Upper lobe of left lung (tissue), 6 donors: ENCODE measurements at regions not wholly inside any gene's neighbourhood (a gene's known extent, or its start where the extent isn't known, plus 50 kb on each side); places are given as distances from the start of the nearest gene placed in this dataset.
A peak's percentile ranks its signal among the peaks of the same experiment; 100 is the strongest.

Experiments
- ATAC-seq, 2 donors: fragments of 200-7000 bp; cut with Tn5 transposase; one replicate each; pipeline ENCODE4 v1.9.1; 2022; ENCODE audit warnings: mild to moderate bottlenecking in 2 of 2, moderate library complexity in 2 of 2; ENCODE audit not compliant: low FRiP score in 2 of 2
- DNase-seq, 2 donors: peaks; one replicate each; pipeline ENCODE4 v3.0.0-alpha.2; 2019 to 2020
- H3K27ac ChIP-seq, 4 donors: fragments of 200-600 bp; sonication (generic); one replicate each; pipeline ENCODE4 v1.5.1; 2016 to 2019
- H3K27me3 ChIP-seq, 4 donors: fragments of 200-600 bp; sonication (generic); one replicate each; pipeline ENCODE4 v1.5.1; 2017 to 2019
- H3K36me3 ChIP-seq, 4 donors: fragments of 200-600 bp; sonication (generic); one replicate each; pipeline ENCODE4 v1.5.1; 2016 to 2019
- H3K4me1 ChIP-seq, 4 donors: fragments of 200-600 bp; sonication (generic); one replicate each; pipeline ENCODE4 v1.5.1; 2018 to 2019
- H3K4me3 ChIP-seq, 4 donors: fragments of 200-600 bp; sonication (generic); one replicate each; pipeline ENCODE4 v1.5.1; 2017 to 2019; ENCODE audit warnings: mild to moderate bottlenecking in 2 of 4, moderate library complexity in 1 of 4
- H3K9me3 ChIP-seq, 4 donors: fragments of 200-600 bp; sonication (generic); one replicate each; pipeline ENCODE4 v1.5.1; 2018 to 2019
- CTCF ChIP-seq, 6 experiments: fragments of 450-650 bp in 4 of 6; fragments of 200-600 bp in 2 of 6; sonication (generic) in 2 of 6; IDR thresholded peaks; one replicate each; pipeline ENCODE4 v1.5.1; 2016 to 2019; ENCODE audit warnings: antibody characterized with exemption in 6 of 6
- EP300 ChIP-seq, 4 donors: sonication (generic); formaldehyde crosslinking; IDR thresholded peaks; one replicate each; pipeline ENCODE4 v1.5.1; 2017; ENCODE audit warnings: antibody characterized with exemption in 4 of 4, control low read depth in 2 of 4
- POLR2A ChIP-seq, 4 donors: fragments of 450-650 bp; IDR thresholded peaks; one replicate each; pipeline ENCODE4 v1.5.1; 2016 to 2017; ENCODE audit warnings: antibody characterized with exemption in 4 of 4, mild to moderate bottlenecking in 2 of 4
- POLR2AphosphoS5 ChIP-seq, 2 donors: sonication (generic); formaldehyde crosslinking; IDR thresholded peaks; one replicate each; pipeline ENCODE4 v1.5.1; 2017; ENCODE audit warnings: antibody characterized with exemption in 2 of 2
- WGBS, 2 donors: methylation state at CpG; one replicate each; pipeline ENCODE4 v1.1.5; 2017 to 2018; 5-methylcytosine and 5-hydroxymethylcytosine counted together
- donor health status: DM: no; HTN: no; CAD: no; lungs with moderate emphysema.
- donor health status: DM: no; HTN: yes; CAD: no; lungs with severe emphysema.

GRCh38 chr16:55056585-55057401 is 126.1 kb downstream of the IRX5 start:
- no peaks in the 10 kb centered on the region for H3K36me3 ChIP-seq
- WGBS, 2 donors, result 12 to 18% methylated on average over 22 to 64 of the region's 64 CpGs
- DNase-seq (peak in 1 of 2 donors; percentile 76), ATAC-seq (peak in 1 of 2 donors; percentile 5)
- TF ChIP-seq POLR2AphosphoS5 (IDR thresholded peaks at IDR 0.05), result no peak
- TF ChIP-seq CTCF (IDR thresholded peaks at IDR 0.05), result no peak
- TF ChIP-seq EP300 (IDR thresholded peaks at IDR 0.05), result no peak
- peak overlapping the region in 1 of 4 donors; percentile 14 for H3K4me3 ChIP-seq
- peaks cover 0 to 13% (median 3%) of the 10 kb centered on the region in 4 donors for H3K27me3 ChIP-seq
- peaks cover 0 to 4% (median 0%) of the 10 kb centered on the region in 4 donors for H3K9me3 ChIP-seq
- H3K27ac ChIP-seq, result no peak overlapping the region
- peaks cover 0 to 7% (median 2%) of the 10 kb centered on the region in 4 donors for H3K4me1 ChIP-seq

- ATAC-seq, result no peak
- no peak overlapping the region for H3K27ac ChIP-seq
- no peak for DNase-seq
- H3K9me3 ChIP-seq, result peaks cover 0 to 4% (median 0%) of the 10 kb centered on the region in 4 donors
- 79 to 85% methylated on average over 6 of the region's 6 CpGs for WGBS, 2 donors
- peaks cover 0 to 13% (median 3%) of the 10 kb centered on the region in 4 donors for H3K27me3 ChIP-seq
- H3K4me3 ChIP-seq, result no peak overlapping the region
- peaks cover 0 to 7% (median 2%) of the 10 kb centered on the region in 4 donors for H3K4me1 ChIP-seq
- no peaks in the 10 kb centered on the region for H3K36me3 ChIP-seq
- no peak for TF ChIP-seq EP300 (IDR thresholded peaks at IDR 0.05)
- no peak for TF ChIP-seq POLR2AphosphoS5 (IDR thresholded peaks at IDR 0.05)
- TF ChIP-seq POLR2A (IDR thresholded peaks at IDR 0.05), result no peak
- TF ChIP-seq CTCF (IDR thresholded peaks at IDR 0.05), result no peak
Measured at GRCh38 chr16:55057866-55058265, 127.2 kb downstream of the IRX5 start.

GRCh38 chr16:55058576-55058975 is 127.9 kb downstream of the IRX5 start:
- DNase-seq (no peak), ATAC-seq (no peak)
- Histone ChIP-seq H3K9me3 (peaks cover 0 to 4% (median 0%) of the 10 kb centered on the region in 4 donors), H3K36me3 (no peaks in the 10 kb centered on the region), H3K4me3 (no peak overlapping the region), H3K4me1 (peaks cover 0 to 7% (median 2%) of the 10 kb centered on the region in 4 donors), H3K27ac (no peak overlapping the region), H3K27me3 (peaks cover 0 to 13% (median 3%) of the 10 kb centered on the region in 4 donors)
- TF ChIP-seq POLR2AphosphoS5 (IDR thresholded peaks at IDR 0.05), result no peak
- no peak for TF ChIP-seq EP300 (IDR thresholded peaks at IDR 0.05)
- no peak for TF ChIP-seq POLR2A (IDR thresholded peaks at IDR 0.05)
- TF ChIP-seq CTCF (IDR thresholded peaks at IDR 0.05), result no peak
- WGBS, 2 donors, result 76 to 84% methylated on average over 4 of the region's 4 CpGs

- WGBS, 2 donors, result 49 to 75% methylated on average over 2 of the region's 2 CpGs
- Histone ChIP-seq H3K27ac (no peak overlapping the region), H3K4me3 (no peak overlapping the region), H3K9me3 (peaks cover 0 to 4% (median 0%) of the 10 kb centered on the region in 4 donors), H3K27me3 (peaks cover 0 to 13% (median 3%) of the 10 kb centered on the region in 4 donors), H3K36me3 (no peaks in the 10 kb centered on the region), H3K4me1 (peaks cover 0 to 7% (median 2%) of the 10 kb centered on the region in 4 donors)
- DNase-seq (no peak), ATAC-seq (no peak)
- no peak for TF ChIP-seq CTCF (IDR thresholded peaks at IDR 0.05)
- no peak for TF ChIP-seq EP300 (IDR thresholded peaks at IDR 0.05)
- no peak for TF ChIP-seq POLR2A (IDR thresholded peaks at IDR 0.05)
- TF ChIP-seq POLR2AphosphoS5 (IDR thresholded peaks at IDR 0.05), result no peak
Measured at GRCh38 chr16:55059146-55059545, 128.5 kb downstream of the IRX5 start.
